SK-N-SH (cell line): ENCODE measurements at regions not wholly inside any gene's neighbourhood (a gene's known extent, or its start where the extent isn't known, plus 50 kb on each side); places are given as distances from the start of the nearest gene placed in this dataset.

ENCODE experiments used
- CTCF ChIA-PET: fragments of 300-600, 350-600 bp; formaldehyde crosslinking; extraction: SDS; loops from one replicate; lab custom pipeline; 2021; lab: Yijun Ruan, JAX
- POLR2A ChIA-PET: fragments of 350-600 bp; sonication (Branson Sonifier 250); formaldehyde crosslinking; extraction: SDS; loops from one replicate; lab custom pipeline; 2020; ENCODE audit warnings: antibody characterized with exemption, inconsistent platforms; lab: Yijun Ruan, JAX
- DNase-seq: peaks from one replicate; pipeline ENCODE4 v3.0.0; 2012
- H2AFZ ChIP-seq: fragments of 200-600 bp; sonication (generic); 2 replicates; pipeline ENCODE4 v1.8.1; 2016; ENCODE audit warnings: antibody characterized with exemption, mild to moderate bottlenecking, low read depth
- H3F3A ChIP-seq: fragments of 200-600 bp; sonication (generic); replicated peaks from 2 replicates; pipeline ENCODE3; 2016; ENCODE audit warnings: antibody characterized with exemption, mild to moderate bottlenecking; ENCODE audit not compliant: insufficient read depth
- H3K27ac ChIP-seq, 2 experiments: fragments of 200-500 bp in 1 of 2; fragments of 200-600 bp in 1 of 2; sonication (Bioruptor generic) in 1 of 2; sonication (generic), shearing (Covaris generic) in 1 of 2; 2 replicates each; pipeline versions ENCODE4 v1.5.1 to v1.6.1; 2014 to 2016; ENCODE audit warnings: low read depth in 2 of 2, inconsistent platforms in 1 of 2, low read length in 1 of 2, mild to moderate bottlenecking in 1 of 2, mixed read lengths in 1 of 2
- H3K27me3 ChIP-seq: fragments of 200-600 bp; sonication (generic), shearing (Covaris generic); 2 replicates; pipeline ENCODE4 v1.6.1; 2016; ENCODE audit warnings: mixed run types; ENCODE audit not compliant: insufficient read depth
- H3K36me3 ChIP-seq, 2 experiments: fragments of 200-500 bp in 1 of 2; fragments of 200-600 bp in 1 of 2; sonication (Bioruptor generic) in 1 of 2; sonication (generic) in 1 of 2; replicated peaks in 1 of 2; 2 replicates each; pipeline versions ENCODE3 to v1.5.1; 2014 to 2016; ENCODE audit warnings: low read length in 1 of 2, mild to moderate bottlenecking in 1 of 2; ENCODE audit not compliant: insufficient read depth in 2 of 2, control insufficient read depth in 1 of 2
- H3K4me1 ChIP-seq, 2 experiments: fragments of 200-500 bp in 1 of 2; fragments of 200-600 bp in 1 of 2; sonication (Bioruptor generic) in 1 of 2; sonication (generic), shearing (Covaris generic) in 1 of 2; 2 replicates each; pipeline versions ENCODE4 v1.5.1 to v1.6.1; 2014 to 2016; ENCODE audit warnings: low read depth in 1 of 2, low read length in 1 of 2, mixed run types in 1 of 2; ENCODE audit not compliant: insufficient read depth in 2 of 2, control insufficient read depth in 1 of 2
- H3K4me2 ChIP-seq: fragments of 200-600 bp; sonication (generic), shearing (Covaris generic); 2 replicates; pipeline ENCODE4 v1.6.1; 2017; ENCODE audit warnings: mixed run types
- H3K4me3 ChIP-seq, 2 experiments: fragments of 200-500 bp in 1 of 2; fragments of 200-600 bp in 1 of 2; sonication (Bioruptor generic) in 1 of 2; sonication (generic), shearing (Covaris generic) in 1 of 2; 2 replicates each; pipeline versions ENCODE4 v1.5.1 to v1.8.1; 2014 to 2016; ENCODE audit warnings: low read depth in 2 of 2, inconsistent platforms in 1 of 2, low read length in 1 of 2, mild to moderate bottlenecking in 1 of 2, mixed read lengths in 1 of 2, moderate library complexity in 1 of 2
- H3K79me2 ChIP-seq: fragments of 200-600 bp; sonication (generic); 2 replicates; pipeline ENCODE4 v1.8.1; 2017; ENCODE audit warnings: mild to moderate bottlenecking; ENCODE audit not compliant: insufficient read depth
- H3K9ac ChIP-seq: fragments of 200-600 bp; sonication (generic); 2 replicates; pipeline ENCODE4 v1.6.1; 2017; ENCODE audit warnings: mixed run types
- H3K9me2 ChIP-seq: fragments of 200-600 bp; sonication (generic); 2 replicates; pipeline ENCODE4 v1.6.1; 2017; ENCODE audit warnings: mixed run types
- H3K9me3 ChIP-seq: fragments of 200-600 bp; sonication (generic); 2 replicates; pipeline ENCODE4 v1.6.1; 2017; ENCODE audit warnings: mixed run types, mild to moderate bottlenecking, moderate library complexity
- H4K20me1 ChIP-seq: fragments of 200-600 bp; sonication (generic); 2 replicates; pipeline ENCODE4 v1.6.1; 2017; ENCODE audit warnings: mild to moderate bottlenecking, mixed run types; ENCODE audit not compliant: insufficient read depth
- CHD2 ChIP-seq: fragments of 150-350 bp; IDR thresholded peaks from 2 replicates; pipeline ENCODE4 v1.6.1; 2018; ENCODE audit warnings: low read length; ENCODE audit not compliant: partially characterized antibody
- CTCF ChIP-seq: fragments of 200-600 bp; sonication (generic); IDR thresholded peaks from 2 replicates; pipeline ENCODE4 v1.6.1; 2017; ENCODE audit warnings: antibody characterized with exemption, mild to moderate bottlenecking, moderate library complexity
- ELF1 ChIP-seq: IDR thresholded peaks from 2 replicates; pipeline ENCODE4 v1.4.0; 2012
- EP300 ChIP-seq, 2 experiments: IDR thresholded peaks; 2 replicates each; pipeline versions ENCODE4 v1.4.0 to v1.6.1; 2012; ENCODE audit warnings: borderline replicate concordance in 1 of 2, low read depth in 1 of 2, low read length in 1 of 2
- FOSL2 ChIP-seq: IDR thresholded peaks from 2 replicates; pipeline ENCODE4 v1.4.0; 2012; ENCODE audit warnings: low read depth, mild to moderate bottlenecking, moderate library complexity, borderline replicate concordance
- FOXM1 ChIP-seq: IDR thresholded peaks from 2 replicates; pipeline ENCODE4 v1.4.0; 2012; ENCODE audit warnings: low read depth, mild to moderate bottlenecking
- GATA2 ChIP-seq: sonication (generic); formaldehyde crosslinking; IDR thresholded peaks from 2 replicates; pipeline ENCODE4 v1.5.0; 2020; ENCODE audit warnings: mild to moderate bottlenecking, missing genetic modification reagents
- IRF3 ChIP-seq: fragments of 150-350 bp; IDR thresholded peaks from 2 replicates; pipeline ENCODE4 v1.6.1; 2016; ENCODE audit warnings: mild to moderate bottlenecking, low read depth, low read length
- MAX ChIP-seq: IDR thresholded peaks from 2 replicates; pipeline ENCODE4 v1.4.0; 2012; ENCODE audit warnings: low read depth
- MEF2A ChIP-seq: IDR thresholded peaks from 2 replicates; pipeline ENCODE4 v1.4.0; 2012; ENCODE audit warnings: low read depth, borderline replicate concordance
- MXI1 ChIP-seq: IDR thresholded peaks from 2 replicates; pipeline ENCODE4 v1.6.1; 2012; ENCODE audit warnings: mild to moderate bottlenecking, low read depth, low read length, improper control_type of control experiment
- NFIC ChIP-seq: IDR thresholded peaks from 2 replicates; pipeline ENCODE4 v1.4.0; 2012; ENCODE audit warnings: borderline replicate concordance
- PBX3 ChIP-seq: IDR thresholded peaks from 2 replicates; pipeline ENCODE4; 2012
- RFX5 ChIP-seq: IDR thresholded peaks from 2 replicates; pipeline ENCODE4 v1.6.1; 2012; ENCODE audit warnings: mild to moderate bottlenecking, improper control_type of control experiment, low read length
- RXRA ChIP-seq: IDR thresholded peaks from 2 replicates; pipeline ENCODE4 v1.4.0; 2012; ENCODE audit warnings: low read depth, mild to moderate bottlenecking, borderline replicate concordance
- TEAD4 ChIP-seq: IDR thresholded peaks from 2 replicates; pipeline ENCODE4 v1.4.0; 2012; ENCODE audit warnings: mild to moderate bottlenecking, borderline replicate concordance; ENCODE audit not compliant: insufficient read depth
- YY1 ChIP-seq: IDR thresholded peaks from 2 replicates; pipeline ENCODE4 v1.4.0; 2012; ENCODE audit warnings: low read depth, mild to moderate bottlenecking
- ZBTB33 ChIP-seq: IDR thresholded peaks from 2 replicates; pipeline ENCODE4 v1.4.0; 2012; ENCODE audit warnings: low read depth, borderline replicate concordance

- TF ChIP-seq FOSL2: no peak
- TF ChIP-seq GATA2 (CRISPR knock-in tag): no peak
- TF ChIP-seq RFX5: no peak
- TF ChIP-seq YY1: no peak
- TF ChIP-seq NFIC: no peak
- no peak for TF ChIP-seq ELF1
- no peak for TF ChIP-seq MXI1
- TF ChIP-seq EP300 (IDR thresholded peaks at IDR 0.05; ENCODE audit: borderline replicate concordance in 1 of 2, low read depth in 1 of 2, low read length in 1 of 2): no peak
- TF ChIP-seq CHD2: no peak
Observed at GRCh38 chr6:96735332-96735731, 101.9 kb downstream of the GPR63 start (continued).

GRCh38 chr6:96727144-96727543 lies 110.1 kb downstream of the GPR63 start:
- Histone ChIP-seq H3K4me2 (no peak overlapping the region), H3K9ac (no peak overlapping the region), H3K79me2 (no peaks in the 10 kb centered on the region), H4K20me1 (no peaks in the 10 kb centered on the region), H3K9me3 (no peaks in the 10 kb centered on the region), H3K4me1 (no peaks in the 10 kb centered on the region), H3K27me3 (no peaks in the 10 kb centered on the region), H3K27ac (no peak overlapping the region), H3K36me3 (no peaks in the 10 kb centered on the region), H3K4me3 (no peak overlapping the region), H3K9me2 (no peaks in the 10 kb centered on the region), H2AFZ (no peak overlapping the region), H3F3A (no peaks in the 10 kb centered on the region)
- CTCF ChIA-PET: no interaction called here
- TF ChIP-seq RXRA (no peak), ZBTB33 (no peak), EP300 (IDR thresholded peaks at IDR 0.05; ENCODE audit: borderline replicate concordance in 1 of 2, low read depth in 1 of 2, low read length in 1 of 2) (no peak), IRF3 (no peak), FOXM1 (no peak), FOSL2 (no peak), ELF1 (no peak), MXI1 (no peak), MAX (no peak), MEF2A (no peak), PBX3 (no peak), RFX5 (no peak), CTCF (no peak), TEAD4 (no peak)
- DNase-seq: no peak
- POLR2A ChIA-PET: no interaction called here
